ENCODE measurements at regions not wholly inside any gene's neighbourhood (a gene's known extent, or its start where the extent isn't known, plus 50 kb on each side); places are given as distances from the start of the nearest gene placed in this dataset.
"Not testable (repeated sequence)": the region's sequence is repeated elsewhere in the genome, so short reads cannot be mapped to it uniquely, and the experiment has no call there.

- Mint-ChIP-seq H3K4me1 (ENCODE audit: low read depth) (no peaks in the 10 kb centered on the region), H3K27me3 (ENCODE audit: low read depth) (no peaks in the 10 kb centered on the region), H3K36me3 (ENCODE audit: low read depth) (no peaks in the 10 kb centered on the region), H3K27ac (no peak overlapping the region), H3K4me3 (no peak overlapping the region), H3K9me3 (peaks cover 5% of the 10 kb centered on the region)
- DNase-seq (ENCODE audit: low spot score), result no peak
Measured at GRCh38 chr10:65235266-65235665, 1690.6 kb upstream of the LRRTM3 start.

- DNase-seq (ENCODE audit: low spot score), result no peak
- no peaks in the 10 kb centered on the region for H3K4me1 Mint-ChIP-seq (ENCODE audit: low read depth)
- no peaks in the 10 kb centered on the region for H3K36me3 Mint-ChIP-seq (ENCODE audit: low read depth)
- peaks cover 5% of the 10 kb centered on the region for H3K9me3 Mint-ChIP-seq
- no peaks in the 10 kb centered on the region for H3K27me3 Mint-ChIP-seq (ENCODE audit: low read depth)
- no peak overlapping the region for H3K27ac Mint-ChIP-seq
- no peak overlapping the region for H3K4me3 Mint-ChIP-seq
Measured at GRCh38 chr10:65235846-65236245, 1690.0 kb upstream of the LRRTM3 start.

- H3K27me3 Mint-ChIP-seq (ENCODE audit: low read depth), result no peaks in the 10 kb centered on the region
- peaks cover 9% of the 10 kb centered on the region for H3K9me3 Mint-ChIP-seq
- H3K27ac Mint-ChIP-seq, result no peak overlapping the region
- H3K4me1 Mint-ChIP-seq (ENCODE audit: low read depth), result no peaks in the 10 kb centered on the region
- no peak overlapping the region for H3K4me3 Mint-ChIP-seq
- DNase-seq (ENCODE audit: low spot score), result no peak
- no peaks in the 10 kb centered on the region for H3K36me3 Mint-ChIP-seq (ENCODE audit: low read depth)
Measured at GRCh38 chr10:65265451-65265954, 1660.3 kb upstream of the LRRTM3 start.

- H3K4me1 Mint-ChIP-seq (ENCODE audit: low read depth); H3K4me3 Mint-ChIP-seq; H3K9me3 Mint-ChIP-seq; H3K36me3 Mint-ChIP-seq (ENCODE audit: low read depth); H3K27me3 Mint-ChIP-seq (ENCODE audit: low read depth); DNase-seq (ENCODE audit: low spot score); H3K27ac Mint-ChIP-seq: not testable (repeated sequence)
Measured at GRCh38 chr10:65269551-65269950, 1656.3 kb upstream of the LRRTM3 start.

GRCh38 chr10:65270969-65271368, 1654.9 kb upstream of the LRRTM3 start:
- Mint-ChIP-seq H3K4me3 (no peak overlapping the region), H3K4me1 (ENCODE audit: low read depth) (no peaks in the 10 kb centered on the region), H3K27ac (no peak overlapping the region), H3K36me3 (ENCODE audit: low read depth) (no peaks in the 10 kb centered on the region), H3K9me3 (peaks cover 8% of the 10 kb centered on the region), H3K27me3 (ENCODE audit: low read depth) (no peaks in the 10 kb centered on the region)
- no peak for DNase-seq (ENCODE audit: low spot score)

GRCh38 chr10:65273115-65273514, 1652.7 kb upstream of the LRRTM3 start:
- H3K27ac Mint-ChIP-seq, result no peak overlapping the region
- DNase-seq (ENCODE audit: low spot score), result no peak

GRCh38 chr10:65275296-65275695, 1650.5 kb upstream of the LRRTM3 start:
- no peaks in the 10 kb centered on the region for H3K36me3 Mint-ChIP-seq (ENCODE audit: low read depth)
- no peaks in the 10 kb centered on the region for H3K27me3 Mint-ChIP-seq (ENCODE audit: low read depth)
- no peaks in the 10 kb centered on the region for H3K4me1 Mint-ChIP-seq (ENCODE audit: low read depth)
- H3K4me3 Mint-ChIP-seq, result no peak overlapping the region
- no peak overlapping the region for H3K27ac Mint-ChIP-seq
- DNase-seq (ENCODE audit: low spot score), result no peak
- H3K9me3 Mint-ChIP-seq, result peaks cover 15% of the 10 kb centered on the region

More at GRCh38 chr10:65273115-65273514, 1652.7 kb upstream of the LRRTM3 start:
- no peaks in the 10 kb centered on the region for H3K4me1 Mint-ChIP-seq (ENCODE audit: low read depth)
- peaks cover 8% of the 10 kb centered on the region for H3K9me3 Mint-ChIP-seq
- no peaks in the 10 kb centered on the region for H3K36me3 Mint-ChIP-seq (ENCODE audit: low read depth)
- no peak overlapping the region for H3K4me3 Mint-ChIP-seq
- H3K27me3 Mint-ChIP-seq (ENCODE audit: low read depth), result no peaks in the 10 kb centered on the region

- Mint-ChIP-seq H3K9me3 (peaks cover 26% of the 10 kb centered on the region), H3K4me1 (ENCODE audit: low read depth) (no peaks in the 10 kb centered on the region), H3K4me3 (no peak overlapping the region), H3K27ac (no peak overlapping the region), H3K27me3 (ENCODE audit: low read depth) (no peaks in the 10 kb centered on the region), H3K36me3 (ENCODE audit: low read depth) (no peaks in the 10 kb centered on the region)
- no peak for DNase-seq (ENCODE audit: low spot score)
Measured at GRCh38 chr10:65284495-65285041, 1641.3 kb upstream of the LRRTM3 start.

- H3K27me3 Mint-ChIP-seq (ENCODE audit: low read depth); DNase-seq (ENCODE audit: low spot score); H3K4me1 Mint-ChIP-seq (ENCODE audit: low read depth); H3K27ac Mint-ChIP-seq; H3K36me3 Mint-ChIP-seq (ENCODE audit: low read depth); H3K4me3 Mint-ChIP-seq: not testable (repeated sequence)
- H3K9me3 Mint-ChIP-seq, result peaks cover 28% of the 10 kb centered on the region
Measured at GRCh38 chr10:65285726-65286125, 1640.1 kb upstream of the LRRTM3 start.

- H3K9me3 Mint-ChIP-seq, result peaks cover 10% of the 10 kb centered on the region
- no peak overlapping the region for H3K4me3 Mint-ChIP-seq
- no peaks in the 10 kb centered on the region for H3K36me3 Mint-ChIP-seq (ENCODE audit: low read depth)
- no peaks in the 10 kb centered on the region for H3K27me3 Mint-ChIP-seq (ENCODE audit: low read depth)
- no peak for DNase-seq (ENCODE audit: low spot score)
- no peak overlapping the region for H3K27ac Mint-ChIP-seq
- H3K4me1 Mint-ChIP-seq (ENCODE audit: low read depth), result no peaks in the 10 kb centered on the region
Measured at GRCh38 chr10:65291286-65291685, 1634.5 kb upstream of the LRRTM3 start.

- no peaks in the 10 kb centered on the region for H3K4me1 Mint-ChIP-seq (ENCODE audit: low read depth)
- no peak for DNase-seq (ENCODE audit: low spot score)
Measured at GRCh38 chr10:65292551-65292950, 1633.3 kb upstream of the LRRTM3 start.

GRCh38 chr10:65294329-65294728, 1631.5 kb upstream of the LRRTM3 start:
- Mint-ChIP-seq H3K4me3 (no peak overlapping the region), H3K36me3 (ENCODE audit: low read depth) (no peaks in the 10 kb centered on the region), H3K4me1 (ENCODE audit: low read depth) (no peaks in the 10 kb centered on the region), H3K27ac (no peak overlapping the region), H3K27me3 (ENCODE audit: low read depth) (no peaks in the 10 kb centered on the region), H3K9me3 (peaks cover 9% of the 10 kb centered on the region)
- no peak for DNase-seq (ENCODE audit: low spot score)

More at GRCh38 chr10:65292551-65292950, 1633.3 kb upstream of the LRRTM3 start:
- no peak overlapping the region for H3K27ac Mint-ChIP-seq
- peaks cover 9% of the 10 kb centered on the region for H3K9me3 Mint-ChIP-seq
- no peaks in the 10 kb centered on the region for H3K36me3 Mint-ChIP-seq (ENCODE audit: low read depth)
- H3K4me3 Mint-ChIP-seq, result no peak overlapping the region
- H3K27me3 Mint-ChIP-seq (ENCODE audit: low read depth), result no peaks in the 10 kb centered on the region

GRCh38 chr10:65301181-65301580, 1624.7 kb upstream of the LRRTM3 start:
- Mint-ChIP-seq H3K36me3 (ENCODE audit: low read depth) (no peaks in the 10 kb centered on the region), H3K9me3 (peaks cover 5% of the 10 kb centered on the region), H3K4me3 (no peak overlapping the region), H3K4me1 (ENCODE audit: low read depth) (no peaks in the 10 kb centered on the region), H3K27me3 (ENCODE audit: low read depth) (no peaks in the 10 kb centered on the region), H3K27ac (no peak overlapping the region)
- no peak for DNase-seq (ENCODE audit: low spot score)

GRCh38 chr10:65306201-65306600, 1619.6 kb upstream of the LRRTM3 start:
- no peak overlapping the region for H3K27ac Mint-ChIP-seq
- no peaks in the 10 kb centered on the region for H3K4me1 Mint-ChIP-seq (ENCODE audit: low read depth)

GRCh38 chr10:65312876-65313275, 1613.0 kb upstream of the LRRTM3 start:
- no peak overlapping the region for H3K27ac Mint-ChIP-seq
- H3K36me3 Mint-ChIP-seq (ENCODE audit: low read depth), result no peaks in the 10 kb centered on the region
- H3K4me3 Mint-ChIP-seq, result no peak overlapping the region
- no peaks in the 10 kb centered on the region for H3K27me3 Mint-ChIP-seq (ENCODE audit: low read depth)
- peaks cover 7% of the 10 kb centered on the region for H3K9me3 Mint-ChIP-seq
- no peak for DNase-seq (ENCODE audit: low spot score)
- H3K4me1 Mint-ChIP-seq (ENCODE audit: low read depth), result no peaks in the 10 kb centered on the region

More at GRCh38 chr10:65306201-65306600, 1619.6 kb upstream of the LRRTM3 start:
- Mint-ChIP-seq H3K36me3 (ENCODE audit: low read depth) (no peaks in the 10 kb centered on the region), H3K27me3 (ENCODE audit: low read depth) (no peaks in the 10 kb centered on the region), H3K9me3 (peaks cover 7% of the 10 kb centered on the region), H3K4me3 (no peak overlapping the region)
- no peak for DNase-seq (ENCODE audit: low spot score)

Data from T-helper 2 cell treated with Interferon-gamma antibody and Interleukin-4, amounts not matched to agents 5 μg/mL and 100 μg/mL, for 36 hours (primary cell).